ENCODE measurements at regions not wholly inside any gene's neighbourhood (a gene's known extent, or its start where the extent isn't known, plus 50 kb on each side); places are given as distances from the start of the nearest gene placed in this dataset.

GRCh38 chr4:29014555-29014954, 1705.6 kb upstream of the PCDH7 start:
- ChIA-PET POLR2A (no interaction called here), CTCF (no interaction called here)
- no peaks in the 10 kb centered on the region for H3K4me1 ChIP-seq (ENCODE audit: control insufficient read depth in 1 of 2, insufficient read depth in 2 of 2, low read depth in 1 of 2, low read length in 1 of 2)
- H3K9me3 ChIP-seq, result no peaks in the 10 kb centered on the region
- H3K9ac ChIP-seq, result no peak overlapping the region
- H2AFZ ChIP-seq (ENCODE audit: low read depth), result no peak overlapping the region
- H3K4me3 ChIP-seq (ENCODE audit: low read depth in 2 of 2, low read length in 1 of 2), result no peak overlapping the region
- no peaks in the 10 kb centered on the region for H3K79me2 ChIP-seq (ENCODE audit: insufficient read depth)
- TF ChIP-seq FOXJ3 (CRISPR knock-in tag; IDR thresholded peaks at IDR 0.05) (no peak), RCOR1 (IDR thresholded peaks at IDR 0.05; ENCODE audit: low read length) (no peak), MEF2A (IDR thresholded peaks at IDR 0.05; ENCODE audit: borderline replicate concordance, low read depth) (no peak), NRF1 (IDR thresholded peaks at IDR 0.05; ENCODE audit: low read depth, low read length) (no peak), RAD21 (IDR thresholded peaks at IDR 0.05; ENCODE audit: low read length) (no peak), SMC3 (IDR thresholded peaks at IDR 0.05; ENCODE audit: low read depth, low read length) (no peak), YY1 (IDR thresholded peaks at IDR 0.05; ENCODE audit: low read depth) (no peak), EZH2phosphoT487 (IDR thresholded peaks at IDR 0.05; ENCODE audit: borderline replicate concordance, low read depth) (no peak), GABPA (IDR thresholded peaks at IDR 0.05; ENCODE audit: low read depth) (no peak), JUND (IDR thresholded peaks at IDR 0.05) (no peak), PBX3 (IDR thresholded peaks at IDR 0.05) (no peak), FOXM1 (IDR thresholded peaks at IDR 0.05; ENCODE audit: low read depth) (no peak)
- H3K27ac ChIP-seq (ENCODE audit: low read depth in 2 of 2, low read length in 1 of 2), result no peak overlapping the region
- no peak for DNase-seq
- no peaks in the 10 kb centered on the region for H3K9me2 ChIP-seq
- 5% methylated on average over 4 of the region's 4 CpGs for WGBS (ENCODE audit: low lambda C conversion rate)
- H4K20me1 ChIP-seq (ENCODE audit: insufficient read depth), result no peaks in the 10 kb centered on the region
- H3F3A ChIP-seq (replicated peaks; ENCODE audit: insufficient read depth), result no peaks in the 10 kb centered on the region
- H3K4me2 ChIP-seq, result no peak overlapping the region
- no peaks in the 10 kb centered on the region for H3K27me3 ChIP-seq (ENCODE audit: insufficient read depth)
- no peaks in the 10 kb centered on the region for H3K36me3 ChIP-seq (replicated peaks in 1 of 2; ENCODE audit: control insufficient read depth in 1 of 2, insufficient read depth in 2 of 2, low read length in 1 of 2)

- Histone ChIP-seq H3K9me3 (no peaks in the 10 kb centered on the region), H3K9me2 (no peaks in the 10 kb centered on the region), H3K4me1 (ENCODE audit: control insufficient read depth in 1 of 2, insufficient read depth in 2 of 2, low read depth in 1 of 2, low read length in 1 of 2) (no peaks in the 10 kb centered on the region), H3K27ac (ENCODE audit: low read depth in 2 of 2, low read length in 1 of 2) (no peak overlapping the region), H2AFZ (ENCODE audit: low read depth) (no peak overlapping the region), H3K36me3 (replicated peaks in 1 of 2; ENCODE audit: control insufficient read depth in 1 of 2, insufficient read depth in 2 of 2, low read length in 1 of 2) (no peaks in the 10 kb centered on the region), H4K20me1 (ENCODE audit: insufficient read depth) (no peaks in the 10 kb centered on the region), H3K79me2 (ENCODE audit: insufficient read depth) (no peaks in the 10 kb centered on the region), H3K9ac (no peak overlapping the region), H3K27me3 (ENCODE audit: insufficient read depth) (no peaks in the 10 kb centered on the region), H3F3A (replicated peaks; ENCODE audit: insufficient read depth) (no peaks in the 10 kb centered on the region), H3K4me3 (ENCODE audit: low read depth in 2 of 2, low read length in 1 of 2) (no peak overlapping the region), H3K4me2 (no peak overlapping the region)
- CTCF ChIA-PET, result no interaction called here
- 0% methylated on average over 1 of the region's 1 CpG for WGBS (ENCODE audit: low lambda C conversion rate)
- no peak for DNase-seq
- POLR2A ChIA-PET, result no interaction called here
- TF ChIP-seq TAF1 (IDR thresholded peaks at IDR 0.05; ENCODE audit: borderline replicate concordance, low read depth, low read length) (no peak), REST (IDR thresholded peaks at IDR 0.05; ENCODE audit: low read depth, low read length) (no peak), USF1 (IDR thresholded peaks at IDR 0.05; ENCODE audit: borderline replicate concordance, low read depth) (no peak), IRF3 (IDR thresholded peaks at IDR 0.05; ENCODE audit: low read depth, low read length) (no peak), SMC3 (IDR thresholded peaks at IDR 0.05; ENCODE audit: low read depth, low read length) (no peak), YY1 (IDR thresholded peaks at IDR 0.05; ENCODE audit: low read depth) (no peak), MAX (IDR thresholded peaks at IDR 0.05; ENCODE audit: low read depth) (no peak), NFIC (IDR thresholded peaks at IDR 0.05; ENCODE audit: borderline replicate concordance) (no peak), EP300 (IDR thresholded peaks at IDR 0.05; ENCODE audit: borderline replicate concordance in 1 of 2, low read depth in 1 of 2, low read length in 1 of 2) (no peak), CHD2 (IDR thresholded peaks at IDR 0.05; ENCODE audit: low read length, partially characterized antibody) (no peak), CTCF (IDR thresholded peaks at IDR 0.05) (no peak), MXI1 (IDR thresholded peaks at IDR 0.05; ENCODE audit: low read depth, low read length) (no peak)
Measured at GRCh38 chr4:29033703-29034102, 1686.5 kb upstream of the PCDH7 start.

All from SK-N-SH (cell line).